ENCODE measurements at regions not wholly inside any gene's neighbourhood (a gene's known extent, or its start where the extent isn't known, plus 50 kb on each side); places are given as distances from the start of the nearest gene placed in this dataset.

DNA sequence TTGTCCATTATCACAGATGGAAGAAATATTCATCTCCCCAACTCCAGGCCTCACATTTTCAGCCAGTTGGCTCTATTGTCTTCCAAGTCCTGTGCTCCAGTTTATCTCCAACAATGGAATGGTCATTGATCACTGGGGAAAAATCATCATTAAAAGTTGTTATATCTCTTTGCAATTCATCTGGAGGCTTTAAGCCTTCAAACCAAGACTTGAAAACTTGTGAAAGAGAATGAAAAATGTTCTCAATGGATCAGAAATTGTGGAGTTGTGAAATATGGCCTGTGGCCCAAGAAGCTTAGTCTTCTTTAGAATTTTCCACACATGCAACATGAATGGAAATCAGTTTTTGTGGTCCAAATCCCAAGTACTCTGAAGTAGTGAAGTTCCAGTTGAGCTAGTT lies 569.6 kb downstream of the EBF1 start:
- no peak for DNase-seq (ENCODE audit: insufficient read length)
- FAIRE-seq, result no peak
- TF ChIP-seq POLR2AphosphoS5 (IDR thresholded peaks at IDR 0.05; ENCODE audit: low read depth, low read length), result no peak
- no peak for TF ChIP-seq POLR2A (IDR thresholded peaks at IDR 0.05; ENCODE audit: low read depth, low read length)
- TF ChIP-seq TAF1 (IDR thresholded peaks at IDR 0.05; ENCODE audit: borderline replicate concordance, low read depth, low read length), result no peak

GRCh38 chr5:158529454-158529853 lies 570.3 kb downstream of the EBF1 start:
- TF ChIP-seq TAF1 (IDR thresholded peaks at IDR 0.05; ENCODE audit: borderline replicate concordance, low read depth, low read length) (no peak), POLR2A (IDR thresholded peaks at IDR 0.05; ENCODE audit: low read depth, low read length) (no peak), POLR2AphosphoS5 (IDR thresholded peaks at IDR 0.05; ENCODE audit: low read depth, low read length) (no peak)
- DNase-seq (ENCODE audit: insufficient read length) (no peak), FAIRE-seq (no peak)

DNA sequence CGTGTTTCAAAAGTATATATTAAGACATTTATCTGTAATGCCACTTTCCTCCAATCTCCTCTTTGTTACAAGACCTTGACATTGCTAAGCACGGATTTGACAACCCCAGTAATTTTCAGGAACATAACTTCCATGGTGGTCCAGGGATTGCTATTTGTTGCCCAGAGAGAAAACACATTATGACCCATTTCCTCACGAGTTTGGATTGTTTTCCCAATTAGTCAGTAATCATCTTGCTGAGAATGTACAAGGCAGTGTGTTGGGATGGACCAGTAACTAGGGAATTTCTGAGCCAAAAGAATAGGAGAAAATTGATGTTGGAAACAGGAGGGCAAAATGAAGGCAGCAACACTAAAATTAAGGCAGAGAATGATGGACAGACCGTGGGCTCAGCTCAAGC lies 574.1 kb downstream of the EBF1 start:
- no peak for TF ChIP-seq POLR2A (IDR thresholded peaks at IDR 0.05; ENCODE audit: low read depth, low read length)
- no peak for TF ChIP-seq POLR2AphosphoS5 (IDR thresholded peaks at IDR 0.05; ENCODE audit: low read depth, low read length)
- TF ChIP-seq TAF1 (IDR thresholded peaks at IDR 0.05; ENCODE audit: borderline replicate concordance, low read depth, low read length), result no peak
- FAIRE-seq (no peak), DNase-seq (ENCODE audit: insufficient read length) (no peak)

- DNase-seq (ENCODE audit: insufficient read length), result no peak
- TF ChIP-seq POLR2A (IDR thresholded peaks at IDR 0.05; ENCODE audit: low read depth, low read length) (no peak), TAF1 (IDR thresholded peaks at IDR 0.05; ENCODE audit: borderline replicate concordance, low read depth, low read length) (no peak), POLR2AphosphoS5 (IDR thresholded peaks at IDR 0.05; ENCODE audit: low read depth, low read length) (no peak)
- FAIRE-seq, result no peak
Measured at GRCh38 chr5:158524070-158524469, 575.6 kb downstream of the EBF1 start.

GRCh38 chr5:158522776-158523175 lies 576.9 kb downstream of the EBF1 start:
- DNase-seq (ENCODE audit: insufficient read length) (no peak), FAIRE-seq (no peak)
- TF ChIP-seq POLR2AphosphoS5 (IDR thresholded peaks at IDR 0.05; ENCODE audit: low read depth, low read length) (no peak), POLR2A (IDR thresholded peaks at IDR 0.05; ENCODE audit: low read depth, low read length) (no peak), TAF1 (IDR thresholded peaks at IDR 0.05; ENCODE audit: borderline replicate concordance, low read depth, low read length) (no peak)

GRCh38 chr5:158521995-158522394 lies 577.7 kb downstream of the EBF1 start:
- TF ChIP-seq TAF1 (IDR thresholded peaks at IDR 0.05; ENCODE audit: borderline replicate concordance, low read depth, low read length), result no peak
- no peak for TF ChIP-seq POLR2A (IDR thresholded peaks at IDR 0.05; ENCODE audit: low read depth, low read length)
- no peak for TF ChIP-seq POLR2AphosphoS5 (IDR thresholded peaks at IDR 0.05; ENCODE audit: low read depth, low read length)
- DNase-seq (ENCODE audit: insufficient read length) (no peak), FAIRE-seq (no peak)

DNA sequence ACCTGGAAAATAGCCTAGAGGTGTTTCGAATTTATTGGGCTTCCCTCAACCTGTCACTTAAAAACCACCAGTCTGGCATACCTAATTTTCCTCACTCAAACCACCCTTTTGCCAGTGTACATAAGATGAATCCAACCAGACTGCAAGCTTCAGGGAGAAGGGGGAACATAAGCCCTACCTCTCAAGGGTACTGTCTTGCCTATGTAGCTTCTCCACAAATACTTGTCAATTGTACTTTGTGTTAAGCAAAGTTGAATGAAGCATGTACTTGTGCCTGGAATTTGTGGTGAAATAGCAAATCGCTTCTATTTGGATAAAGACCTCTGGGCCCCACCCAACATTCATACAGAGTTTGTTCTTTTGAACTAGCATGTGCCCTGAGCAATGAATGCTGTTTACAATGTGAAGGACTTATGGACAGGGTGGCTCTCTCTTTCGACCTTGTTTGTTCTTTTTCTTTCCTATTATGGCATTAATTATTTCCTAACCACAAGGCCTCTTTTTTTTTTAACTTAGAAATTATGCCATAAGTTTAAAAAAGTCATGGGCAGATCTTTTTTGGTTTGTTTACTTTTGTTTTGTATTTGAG lies 580.2 kb downstream of the EBF1 start:
- no peak for FAIRE-seq
- TF ChIP-seq POLR2AphosphoS5 (IDR thresholded peaks at IDR 0.05; ENCODE audit: low read depth, low read length) (no peak), TAF1 (IDR thresholded peaks at IDR 0.05; ENCODE audit: borderline replicate concordance, low read depth, low read length) (no peak), POLR2A (IDR thresholded peaks at IDR 0.05; ENCODE audit: low read depth, low read length) (no peak)
- no peak for DNase-seq (ENCODE audit: insufficient read length)

DNA sequence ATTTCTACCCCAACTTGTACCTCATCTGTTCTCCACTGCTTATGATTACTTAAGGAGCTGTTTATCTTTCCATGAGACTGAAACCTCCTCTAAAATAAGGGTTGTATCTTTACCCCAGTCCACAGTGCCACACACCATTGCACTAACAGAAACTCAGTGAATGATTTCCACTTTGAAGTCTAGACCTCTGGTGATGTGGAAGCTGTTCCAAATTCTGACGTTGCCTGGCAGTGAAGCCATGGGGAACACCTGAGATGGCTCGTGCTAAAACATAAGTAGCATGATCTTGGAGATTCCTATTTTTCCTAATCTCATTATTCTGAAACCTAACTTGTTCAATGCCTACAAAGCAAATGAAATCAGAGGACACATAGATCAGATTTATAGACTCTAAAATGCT lies 583.2 kb downstream of the EBF1 start:
- no peak for FAIRE-seq
- TF ChIP-seq POLR2A (IDR thresholded peaks at IDR 0.05; ENCODE audit: low read depth, low read length), result no peak
- TF ChIP-seq TAF1 (IDR thresholded peaks at IDR 0.05; ENCODE audit: borderline replicate concordance, low read depth, low read length), result no peak
- TF ChIP-seq POLR2AphosphoS5 (IDR thresholded peaks at IDR 0.05; ENCODE audit: low read depth, low read length), result no peak
- DNase-seq (ENCODE audit: insufficient read length), result no peak

DNA sequence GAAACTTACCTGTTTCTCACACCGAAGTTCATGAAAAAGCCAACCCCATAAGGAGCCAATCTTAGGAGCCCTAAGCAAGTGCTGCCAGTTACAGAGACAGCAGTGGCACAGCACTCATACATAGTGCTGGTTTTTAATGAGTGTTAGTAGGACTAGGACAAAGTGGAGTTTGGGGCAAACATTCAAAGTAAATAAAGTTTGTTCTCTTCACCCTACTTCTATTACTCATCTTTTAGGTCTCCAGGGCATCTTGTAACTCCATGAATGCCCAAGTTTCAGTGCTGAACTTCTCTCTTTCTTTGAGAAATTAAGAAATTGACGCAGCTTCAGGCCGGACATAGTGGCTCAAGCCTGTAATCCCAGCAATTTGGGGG lies 584.7 kb downstream of the EBF1 start:
- FAIRE-seq, result no peak

GRCh38 chr5:158514319-158514985 lies 585.3 kb downstream of the EBF1 start:
- FAIRE-seq (no peak), DNase-seq (ENCODE audit: insufficient read length) (no peak)
- TF ChIP-seq POLR2A (IDR thresholded peaks at IDR 0.05; ENCODE audit: low read depth, low read length) (no peak), TAF1 (IDR thresholded peaks at IDR 0.05; ENCODE audit: borderline replicate concordance, low read depth, low read length) (no peak), POLR2AphosphoS5 (IDR thresholded peaks at IDR 0.05; ENCODE audit: low read depth, low read length) (no peak)

More for the DNA sequence above, 584.7 kb downstream of the EBF1 start:
- TF ChIP-seq POLR2A (IDR thresholded peaks at IDR 0.05; ENCODE audit: low read depth, low read length), result no peak
- TF ChIP-seq TAF1 (IDR thresholded peaks at IDR 0.05; ENCODE audit: borderline replicate concordance, low read depth, low read length), result no peak
- no peak for DNase-seq (ENCODE audit: insufficient read length)

- TF ChIP-seq TAF1 (IDR thresholded peaks at IDR 0.05; ENCODE audit: borderline replicate concordance, low read depth, low read length), result no peak
- no peak for DNase-seq (ENCODE audit: insufficient read length)
- peak; percentile 79 for FAIRE-seq
Measured at GRCh38 chr5:158513490-158514318, 586.0 kb downstream of the EBF1 start.

DNA sequence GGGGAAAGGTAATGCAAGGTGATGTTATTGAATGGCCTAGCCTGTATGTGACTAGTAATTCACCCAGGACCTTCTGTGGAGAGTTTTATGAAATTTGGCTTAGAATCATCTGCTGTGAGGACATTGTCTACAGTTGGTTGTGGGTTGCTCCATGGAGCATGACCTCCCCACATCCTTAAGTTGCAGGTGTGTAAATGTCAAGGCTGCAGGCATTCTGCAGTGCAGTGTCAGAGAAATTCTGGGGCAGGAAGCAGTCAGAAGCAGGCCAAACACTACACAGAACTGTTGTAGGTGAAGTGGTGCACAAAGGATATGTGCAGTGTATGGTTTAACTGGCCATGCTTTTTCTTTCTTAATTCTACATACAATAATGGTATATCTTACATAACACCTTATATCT lies 588.3 kb downstream of the EBF1 start:
- TF ChIP-seq POLR2A (IDR thresholded peaks at IDR 0.05; ENCODE audit: low read depth, low read length) (no peak), TAF1 (IDR thresholded peaks at IDR 0.05; ENCODE audit: borderline replicate concordance, low read depth, low read length) (no peak), POLR2AphosphoS5 (IDR thresholded peaks at IDR 0.05; ENCODE audit: low read depth, low read length) (no peak)
- no peak for DNase-seq (ENCODE audit: insufficient read length)
- peak; percentile 67 for FAIRE-seq

Data from GM12892 (cell line).